Adrenal gland (tissue), 9 donors: ENCODE measurements at regions not wholly inside any gene's neighbourhood (a gene's known extent, or its start where the extent isn't known, plus 50 kb on each side); places are given as distances from the start of the nearest gene placed in this dataset.

Experiments used
- DNase-seq, 7 donors: peaks; one replicate each; pipeline ENCODE4 v3.0.0-alpha.2; 2019 to 2020
- H3K27ac ChIP-seq, 5 donors: fragments of 200-600 bp; sonication (generic) in 4 of 5; 1 replicate in 3 of 5; 2 replicates in 2 of 5; pipeline versions ENCODE4 v1.5.1 to v1.8.0; 2016 to 2020; ENCODE audit warnings: mild to moderate bottlenecking in 1 of 5
- H3K27me3 ChIP-seq: fragments of 200-600 bp; 2 replicates; pipeline ENCODE4 v1.8.0; 2021
- H3K36me3 ChIP-seq, 2 donors: fragments of 200-600 bp; replicated peaks in 1 of 2; 1 replicate in 1 of 2; 2 replicates in 1 of 2; pipeline versions ENCODE4 v1.5.1 to v1.8.0; 2018 to 2022
- H3K4me1 ChIP-seq, 2 donors: fragments of 200-600 bp; replicated peaks in 1 of 2; 1 replicate in 1 of 2; 2 replicates in 1 of 2; pipeline versions ENCODE4 v1.5.1 to v1.8.0; 2018 to 2021
- H3K4me3 ChIP-seq, 4 donors: fragments of 200-600 bp; sonication (generic) in 3 of 4; one replicate each; pipeline ENCODE4 v1.5.1; 2016 to 2018
- H3K9me3 ChIP-seq, 3 donors: fragments of 200-600 bp; sonication (generic) in 1 of 3; replicated peaks in 1 of 3; 1 replicate in 2 of 3; 2 replicates in 1 of 3; pipeline versions ENCODE4 v1.5.1 to v1.8.0; 2016 to 2021
- POLR2A ChIP-seq, 2 donors: fragments of 450-650 bp; IDR thresholded peaks; one replicate each; pipeline ENCODE4 v1.6.1; 2017; ENCODE audit warnings: antibody characterized with exemption in 2 of 2, mild to moderate bottlenecking in 2 of 2, moderate library complexity in 1 of 2
- WGBS, 4 donors: extraction: QIAGEN DNeasy Blood & Tissue Kit in 2 of 4; methylation state at CpG; one replicate each; pipeline versions ENCODE4 v1.1.5 to v1.1.7; 2013 to 2017; 5-methylcytosine and 5-hydroxymethylcytosine counted together
- intact Hi-C, 2 donors: fragments of 100-400 bp; cut with DNase I; formaldehyde crosslinking; loops; one replicate each; pipeline versions ENCODE4 v1.14.1 to v1.15.0; 2022 to 2023
- TF ChIP-seq, protein P1 (sequence below), 6 experiments: fragments of 450-650 bp in 4 of 6; fragments of 200-600 bp in 2 of 6; sonication (generic) in 1 of 6; IDR thresholded peaks; 1 replicate in 5 of 6; 2 replicates in 1 of 6; pipeline versions ENCODE4 v1.5.1 to v1.8.0; 2016 to 2021; ENCODE audit warnings: antibody characterized with exemption in 6 of 6, mild to moderate bottlenecking in 2 of 6, moderate library complexity in 1 of 6
- donor health status: healthy with polysubstance abuse.
- donor health status: Bipolar disorder and iron deficiency.
- donor health status: DM: yes; HTN: yes; CAD: no.
- donor health status: DM: no; HTN: no; CAD: no.
- donor health status: DM: no; HTN: no; CAD: no.

DNA sequence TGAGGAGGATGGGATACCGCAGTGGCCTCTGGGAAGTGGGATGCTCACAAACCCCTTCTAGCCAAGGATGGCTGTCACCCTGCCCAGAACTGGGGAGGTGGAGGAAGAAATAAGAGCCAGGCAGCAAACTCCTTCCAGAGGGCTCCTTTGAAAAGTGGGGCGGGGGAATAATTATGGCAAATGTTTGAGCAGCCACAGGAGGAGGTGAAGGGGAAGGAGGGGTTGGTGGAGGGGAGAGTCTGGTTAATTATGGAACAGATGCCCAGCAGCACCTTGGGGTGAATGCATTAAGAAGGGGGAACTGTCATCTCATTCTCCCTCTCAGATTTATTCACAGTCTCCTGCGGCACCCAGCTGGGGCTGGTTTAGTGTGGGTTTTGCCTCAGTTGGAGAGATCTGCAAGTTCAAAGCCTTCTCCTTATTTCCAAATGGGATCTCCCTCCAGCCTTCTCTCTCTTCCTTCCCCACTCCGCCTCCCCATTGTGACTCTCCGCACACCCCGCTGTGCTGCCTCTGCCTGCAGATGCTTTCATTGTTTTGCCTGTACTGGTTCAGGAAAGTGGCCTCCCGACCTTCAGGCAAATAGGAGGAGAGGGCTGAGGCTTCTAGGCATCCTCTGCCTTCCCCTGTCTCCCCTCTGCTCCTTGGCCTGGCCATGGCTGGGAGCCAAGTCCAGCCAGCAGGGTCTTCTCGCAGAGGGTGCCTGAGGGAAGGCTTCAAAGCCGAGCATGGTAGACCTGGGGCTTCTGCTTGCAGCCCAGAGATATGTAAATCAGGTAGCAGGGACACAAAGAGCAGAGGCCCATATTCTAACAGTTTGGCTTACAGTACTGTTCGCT is 457.2 kb upstream of the MEX3C start:
- Histone ChIP-seq H3K9me3 (no peaks in the 10 kb centered on the region), H3K27ac (no peak overlapping the region), H3K27me3 (no peaks in the 10 kb centered on the region), H3K4me1 (no peaks in the 10 kb centered on the region), H3K36me3 (no peaks in the 10 kb centered on the region), H3K4me3 (no peak overlapping the region)
- 51 to 59% (median 54%) methylated on average over 8 to 10 of the region's 10 CpGs for WGBS, 4 donors
- DNase-seq: no peak
- intact Hi-C loops: no loop called here
- TF ChIP-seq, protein P1, sequence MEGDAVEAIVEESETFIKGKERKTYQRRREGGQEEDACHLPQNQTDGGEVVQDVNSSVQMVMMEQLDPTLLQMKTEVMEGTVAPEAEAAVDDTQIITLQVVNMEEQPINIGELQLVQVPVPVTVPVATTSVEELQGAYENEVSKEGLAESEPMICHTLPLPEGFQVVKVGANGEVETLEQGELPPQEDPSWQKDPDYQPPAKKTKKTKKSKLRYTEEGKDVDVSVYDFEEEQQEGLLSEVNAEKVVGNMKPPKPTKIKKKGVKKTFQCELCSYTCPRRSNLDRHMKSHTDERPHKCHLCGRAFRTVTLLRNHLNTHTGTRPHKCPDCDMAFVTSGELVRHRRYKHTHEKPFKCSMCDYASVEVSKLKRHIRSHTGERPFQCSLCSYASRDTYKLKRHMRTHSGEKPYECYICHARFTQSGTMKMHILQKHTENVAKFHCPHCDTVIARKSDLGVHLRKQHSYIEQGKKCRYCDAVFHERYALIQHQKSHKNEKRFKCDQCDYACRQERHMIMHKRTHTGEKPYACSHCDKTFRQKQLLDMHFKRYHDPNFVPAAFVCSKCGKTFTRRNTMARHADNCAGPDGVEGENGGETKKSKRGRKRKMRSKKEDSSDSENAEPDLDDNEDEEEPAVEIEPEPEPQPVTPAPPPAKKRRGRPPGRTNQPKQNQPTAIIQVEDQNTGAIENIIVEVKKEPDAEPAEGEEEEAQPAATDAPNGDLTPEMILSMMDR (IDR thresholded peaks at IDR 0.05): no peak
- no peak for TF ChIP-seq POLR2A (IDR thresholded peaks at IDR 0.05)

DNA sequence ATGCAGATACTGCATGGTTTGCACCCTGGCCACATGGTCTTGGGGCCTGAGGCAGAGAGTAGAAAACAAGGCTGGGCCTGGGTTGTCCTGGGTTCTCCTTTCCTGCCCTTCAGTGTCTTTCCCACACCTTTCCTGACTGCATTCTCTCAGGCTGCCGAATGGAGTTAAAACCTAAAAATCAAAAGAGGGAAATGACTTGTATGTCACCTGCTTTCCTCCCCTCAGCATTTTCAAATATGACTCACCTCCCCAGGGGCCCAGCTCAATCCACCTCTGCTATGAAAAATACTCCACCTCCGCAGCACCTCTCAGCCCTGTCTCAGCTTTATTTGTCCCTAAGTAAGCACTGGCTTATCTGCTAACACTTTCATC is 457.8 kb upstream of the MEX3C start:
- TF ChIP-seq POLR2A (IDR thresholded peaks at IDR 0.05): no peak
- TF ChIP-seq, protein P1 (IDR thresholded peaks at IDR 0.05): no peak
- H3K36me3 ChIP-seq: no peaks in the 10 kb centered on the region
- no peaks in the 10 kb centered on the region for H3K9me3 ChIP-seq
- WGBS, 4 donors: 65 to 73% (median 70%) methylated on average over 2 of the region's 2 CpGs
- DNase-seq: no peak
- H3K27me3 ChIP-seq: no peaks in the 10 kb centered on the region
- intact Hi-C loops: no loop called here
- H3K4me3 ChIP-seq: no peak overlapping the region
- H3K4me1 ChIP-seq: no peaks in the 10 kb centered on the region
- no peak overlapping the region for H3K27ac ChIP-seq

GRCh38 chr18:51656249-51656648 is 458.8 kb upstream of the MEX3C start:
- Histone ChIP-seq H3K9me3 (no peaks in the 10 kb centered on the region), H3K27me3 (no peaks in the 10 kb centered on the region), H3K36me3 (no peaks in the 10 kb centered on the region), H3K27ac (no peak overlapping the region), H3K4me1 (no peaks in the 10 kb centered on the region), H3K4me3 (no peak overlapping the region)
- TF ChIP-seq POLR2A (IDR thresholded peaks at IDR 0.05): no peak
- TF ChIP-seq, protein P1 (IDR thresholded peaks at IDR 0.05): no peak
- intact Hi-C loops: no loop called here
- DNase-seq: no peak
- 75 to 84% (median 81%) methylated on average over 6 to 12 of the region's 12 CpGs for WGBS, 4 donors

GRCh38 chr18:51658436-51658835 is 461.0 kb upstream of the MEX3C start:
- H3K9me3 ChIP-seq: no peaks in the 10 kb centered on the region
- no peaks in the 10 kb centered on the region for H3K4me1 ChIP-seq
- no peaks in the 10 kb centered on the region for H3K27me3 ChIP-seq
- WGBS, 4 donors: 31 to 41% (median 35%) methylated on average over 4 of the region's 4 CpGs
- intact Hi-C loops: no loop called here
- DNase-seq: no peak
- no peak for TF ChIP-seq POLR2A (IDR thresholded peaks at IDR 0.05)
- TF ChIP-seq, protein P1 (IDR thresholded peaks at IDR 0.05): no peak
- no peak overlapping the region for H3K27ac ChIP-seq
- no peaks in the 10 kb centered on the region for H3K36me3 ChIP-seq
- H3K4me3 ChIP-seq: no peak overlapping the region
